ENCODE measurements at regions not wholly inside any gene's neighbourhood (a gene's known extent, or its start where the extent isn't known, plus 50 kb on each side); places are given as distances from the start of the nearest gene placed in this dataset.

- Histone ChIP-seq H2BK5ac (ENCODE audit: insufficient read length, low read length) (no peak overlapping the region), H4K8ac (replicated peaks; ENCODE audit: insufficient read length, low read depth, low read length) (no peak overlapping the region), H3K9me3 (ENCODE audit: control insufficient read depth, low read depth, low read length) (no peaks in the 10 kb centered on the region), H2BK12ac (ENCODE audit: insufficient read length, low read depth, low read length) (no peak overlapping the region), H4K20me1 (ENCODE audit: control insufficient read depth, insufficient read depth, insufficient read length) (no peaks in the 10 kb centered on the region), H2BK120ac (ENCODE audit: low read depth, low read length, poor library complexity, severe bottlenecking) (no peak overlapping the region), H3K4me2 (ENCODE audit: insufficient read depth, insufficient read length, low read length) (no peak overlapping the region), H2AK5ac (ENCODE audit: insufficient read length, low read length) (no peak overlapping the region), H2AFZ (ENCODE audit: low read length) (no peak overlapping the region), H4K5ac (ENCODE audit: insufficient read length, low read depth, low read length) (no peak overlapping the region), H3K23ac (ENCODE audit: insufficient read length, low read depth, low read length) (no peak overlapping the region), H3K4me1 (ENCODE audit: insufficient read depth, low read length) (no peaks in the 10 kb centered on the region), H3K56ac (ENCODE audit: insufficient read length, low read depth, low read length) (no peak overlapping the region), H3K18ac (ENCODE audit: insufficient read length, low read depth, low read length) (no peak overlapping the region), H3K9ac (ENCODE audit: extremely low read depth, insufficient read length, low read length) (no peak overlapping the region), H3K14ac (ENCODE audit: insufficient read depth, low read length) (no peak overlapping the region), H3K79me1 (ENCODE audit: insufficient read depth, low read depth, low read length, poor library complexity, severe bottlenecking) (no peaks in the 10 kb centered on the region), H4K91ac (ENCODE audit: insufficient read length, low read depth, low read length) (no peak overlapping the region), H3K23me2 (ENCODE audit: insufficient read length, low read depth, low read length, poor library complexity, severe bottlenecking) (no peaks in the 10 kb centered on the region), H3K4ac (ENCODE audit: low read depth, low read length) (no peak overlapping the region), H2BK20ac (ENCODE audit: low read depth, low read length, poor library complexity, severe bottlenecking) (no peak overlapping the region), H3K27ac (ENCODE audit: insufficient read length, low read depth, low read length) (no peak overlapping the region), H2BK15ac (ENCODE audit: low read depth, low read length) (no peak overlapping the region), H3K27me3 (ENCODE audit: insufficient read depth, low read length) (no peaks in the 10 kb centered on the region), H3K79me2 (ENCODE audit: insufficient read depth, low read length) (no peaks in the 10 kb centered on the region), H3T11ph (ENCODE audit: low read length) (no peak overlapping the region)
- TF ChIP-seq, protein P1, sequence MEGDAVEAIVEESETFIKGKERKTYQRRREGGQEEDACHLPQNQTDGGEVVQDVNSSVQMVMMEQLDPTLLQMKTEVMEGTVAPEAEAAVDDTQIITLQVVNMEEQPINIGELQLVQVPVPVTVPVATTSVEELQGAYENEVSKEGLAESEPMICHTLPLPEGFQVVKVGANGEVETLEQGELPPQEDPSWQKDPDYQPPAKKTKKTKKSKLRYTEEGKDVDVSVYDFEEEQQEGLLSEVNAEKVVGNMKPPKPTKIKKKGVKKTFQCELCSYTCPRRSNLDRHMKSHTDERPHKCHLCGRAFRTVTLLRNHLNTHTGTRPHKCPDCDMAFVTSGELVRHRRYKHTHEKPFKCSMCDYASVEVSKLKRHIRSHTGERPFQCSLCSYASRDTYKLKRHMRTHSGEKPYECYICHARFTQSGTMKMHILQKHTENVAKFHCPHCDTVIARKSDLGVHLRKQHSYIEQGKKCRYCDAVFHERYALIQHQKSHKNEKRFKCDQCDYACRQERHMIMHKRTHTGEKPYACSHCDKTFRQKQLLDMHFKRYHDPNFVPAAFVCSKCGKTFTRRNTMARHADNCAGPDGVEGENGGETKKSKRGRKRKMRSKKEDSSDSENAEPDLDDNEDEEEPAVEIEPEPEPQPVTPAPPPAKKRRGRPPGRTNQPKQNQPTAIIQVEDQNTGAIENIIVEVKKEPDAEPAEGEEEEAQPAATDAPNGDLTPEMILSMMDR (conservative IDR thresholded peaks at IDR 0.05) = no peak
- Mint-ChIP-seq H3K4me1 (no peaks in the 10 kb centered on the region), H3K27me3 (ENCODE audit: low read depth) (no peaks in the 10 kb centered on the region; the same call in 1 of the 2 replicates), H3K36me3 (ENCODE audit: insufficient read depth in 1 of 3, low read depth in 3 of 3) (no peaks in the 10 kb centered on the region), H3K27ac (no peak overlapping the region), H3K4me3 (no peak overlapping the region), H3K9me3 (no peaks in the 10 kb centered on the region)
- DNase-seq = no peak
- no CpG with 5 or more reads among the region's 2 CpGs for WGBS (ENCODE audit: extremely low coverage, insufficient read length, low lambda C conversion rate)
Measured at GRCh38 chr11:82308979-82309378, 424.7 kb downstream of the FAM181B start.

All from H9 (cell line).